B cell (primary cell): ENCODE measurements at regions not wholly inside any gene's neighbourhood (a gene's known extent, or its start where the extent isn't known, plus 50 kb on each side); places are given as distances from the start of the nearest gene placed in this dataset.

ENCODE experiments used
- CTCF ChIP-seq: fragments of 200-600 bp; IDR thresholded peaks from one replicate; pipeline ENCODE4 v1.8.0; 2022; ENCODE audit warnings: antibody characterized with exemption, mild to moderate bottlenecking
- EZH2 ChIP-seq: IDR thresholded peaks from 2 replicates; pipeline ENCODE4 v1.6.1; 2012; ENCODE audit warnings: borderline replicate concordance, low read depth, mild to moderate bottlenecking, moderate library complexity, low read length; ENCODE audit not compliant: insufficient read depth, poor library complexity, severe bottlenecking

GRCh38 chr12:90023207-90023900 is 314.7 kb upstream of the ATP2B1 start:
- TF ChIP-seq CTCF (no peak), EZH2 (no peak)
